ENCODE measurements at regions not wholly inside any gene's neighbourhood (a gene's known extent, or its start where the extent isn't known, plus 50 kb on each side); places are given as distances from the start of the nearest gene placed in this dataset.

DNA sequence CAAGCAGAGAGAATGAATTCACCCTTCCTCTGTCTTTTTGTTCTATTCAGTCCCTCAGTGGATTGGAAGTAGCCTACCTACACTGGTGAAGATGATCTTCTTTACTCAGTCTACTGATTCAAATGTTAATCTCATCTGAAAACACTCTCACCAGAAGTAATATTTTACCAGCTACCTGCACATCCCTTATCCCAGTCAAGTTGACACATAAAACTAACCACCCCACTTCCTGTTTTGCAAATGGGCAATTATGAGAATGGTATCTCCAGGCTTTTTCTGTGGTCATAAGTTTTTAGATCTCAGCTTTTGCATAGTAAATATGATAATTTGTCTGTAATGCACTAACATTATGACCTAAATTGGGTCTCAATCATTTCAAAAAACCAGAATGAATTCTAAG is 228.8 kb upstream of the ECI2 start:
- Histone ChIP-seq H3K4me1 (peaks cover 12% of the 10 kb centered on the region), H3K27ac (no peak overlapping the region), H3K27me3 (no peaks in the 10 kb centered on the region), H3K4me3 (no peak overlapping the region), H3K36me3 (replicated peaks in 1 of 2; ENCODE audit: insufficient read depth in 1 of 2, low read depth in 2 of 2) (no peaks in the 10 kb centered on the region), H3K9me3 (no peaks in the 10 kb centered on the region)
- ATAC-seq (no peak), DNase-seq (no peak)
- TF ChIP-seq, protein P1, sequence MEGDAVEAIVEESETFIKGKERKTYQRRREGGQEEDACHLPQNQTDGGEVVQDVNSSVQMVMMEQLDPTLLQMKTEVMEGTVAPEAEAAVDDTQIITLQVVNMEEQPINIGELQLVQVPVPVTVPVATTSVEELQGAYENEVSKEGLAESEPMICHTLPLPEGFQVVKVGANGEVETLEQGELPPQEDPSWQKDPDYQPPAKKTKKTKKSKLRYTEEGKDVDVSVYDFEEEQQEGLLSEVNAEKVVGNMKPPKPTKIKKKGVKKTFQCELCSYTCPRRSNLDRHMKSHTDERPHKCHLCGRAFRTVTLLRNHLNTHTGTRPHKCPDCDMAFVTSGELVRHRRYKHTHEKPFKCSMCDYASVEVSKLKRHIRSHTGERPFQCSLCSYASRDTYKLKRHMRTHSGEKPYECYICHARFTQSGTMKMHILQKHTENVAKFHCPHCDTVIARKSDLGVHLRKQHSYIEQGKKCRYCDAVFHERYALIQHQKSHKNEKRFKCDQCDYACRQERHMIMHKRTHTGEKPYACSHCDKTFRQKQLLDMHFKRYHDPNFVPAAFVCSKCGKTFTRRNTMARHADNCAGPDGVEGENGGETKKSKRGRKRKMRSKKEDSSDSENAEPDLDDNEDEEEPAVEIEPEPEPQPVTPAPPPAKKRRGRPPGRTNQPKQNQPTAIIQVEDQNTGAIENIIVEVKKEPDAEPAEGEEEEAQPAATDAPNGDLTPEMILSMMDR (IDR thresholded peaks at IDR 0.05), result no peak
- TF ChIP-seq POLR2A (IDR thresholded peaks at IDR 0.05), result no peak
- intact Hi-C loops (cut with DNase I), result no loop called here

GRCh38 chr6:4363656-4364055 is 228.3 kb upstream of the ECI2 start:
- TF ChIP-seq POLR2A (IDR thresholded peaks at IDR 0.05), result no peak
- intact Hi-C loops (cut with DNase I), result no loop called here
- no peak overlapping the region for H3K27ac ChIP-seq
- no peaks in the 10 kb centered on the region for H3K27me3 ChIP-seq
- no peak overlapping the region for H3K4me3 ChIP-seq
- no peaks in the 10 kb centered on the region for H3K9me3 ChIP-seq
- DNase-seq (no peak), ATAC-seq (no peak)
- H3K36me3 ChIP-seq (replicated peaks in 1 of 2; ENCODE audit: insufficient read depth in 1 of 2, low read depth in 2 of 2), result no peaks in the 10 kb centered on the region
- 66 to 68% methylated on average over 6 of the region's 6 CpGs for WGBS, 2 donors
- H3K4me1 ChIP-seq, result peaks cover 17% of the 10 kb centered on the region

DNA sequence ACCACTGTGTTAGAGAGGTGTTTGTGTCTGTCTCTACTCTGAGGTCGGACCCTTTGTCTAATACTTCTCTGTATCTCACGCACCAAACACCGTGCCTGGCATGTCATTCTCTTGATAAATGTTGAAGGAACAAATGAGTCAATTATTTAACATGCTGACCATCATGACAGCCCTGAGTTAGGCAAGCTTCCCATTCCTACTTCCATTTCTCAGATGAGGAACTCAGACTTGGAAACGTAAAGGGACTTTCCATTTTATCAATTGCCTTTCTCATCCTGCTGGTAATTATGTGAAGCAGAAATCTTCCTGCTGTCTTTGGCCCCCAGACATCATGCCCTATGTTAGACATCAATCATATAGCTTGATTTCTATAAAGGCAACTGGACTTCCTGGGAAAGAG is 227.0 kb upstream of the ECI2 start:
- Histone ChIP-seq H3K4me3 (no peak overlapping the region), H3K36me3 (replicated peaks in 1 of 2; ENCODE audit: insufficient read depth in 1 of 2, low read depth in 2 of 2) (no peaks in the 10 kb centered on the region), H3K4me1 (peaks cover 17% of the 10 kb centered on the region), H3K9me3 (no peaks in the 10 kb centered on the region), H3K27ac (no peak overlapping the region), H3K27me3 (no peaks in the 10 kb centered on the region)
- TF ChIP-seq, protein P1 (IDR thresholded peaks at IDR 0.05), result no peak
- TF ChIP-seq POLR2A (IDR thresholded peaks at IDR 0.05), result no peak
- no peak for ATAC-seq
- intact Hi-C loops (cut with DNase I), result no loop called here
- DNase-seq, result no peak
- 64 to 82% methylated on average over 4 of the region's 4 CpGs for WGBS, 2 donors

GRCh38 chr6:4360920-4361319 is 225.5 kb upstream of the ECI2 start:
- intact Hi-C loops (cut with DNase I), result no loop called here
- WGBS, 2 donors, result 90 to 97% methylated on average over 6 of the region's 6 CpGs
- no peak for ATAC-seq
- no peaks in the 10 kb centered on the region for H3K36me3 ChIP-seq (replicated peaks in 1 of 2; ENCODE audit: insufficient read depth in 1 of 2, low read depth in 2 of 2)
- H3K9me3 ChIP-seq, result no peaks in the 10 kb centered on the region
- no peak overlapping the region for H3K27ac ChIP-seq
- H3K4me3 ChIP-seq, result no peak overlapping the region
- peaks cover 17% of the 10 kb centered on the region for H3K4me1 ChIP-seq
- no peak for DNase-seq
- TF ChIP-seq POLR2A (IDR thresholded peaks at IDR 0.05), result no peak
- TF ChIP-seq, protein P1 (IDR thresholded peaks at IDR 0.05), result no peak
- no peaks in the 10 kb centered on the region for H3K27me3 ChIP-seq

DNA sequence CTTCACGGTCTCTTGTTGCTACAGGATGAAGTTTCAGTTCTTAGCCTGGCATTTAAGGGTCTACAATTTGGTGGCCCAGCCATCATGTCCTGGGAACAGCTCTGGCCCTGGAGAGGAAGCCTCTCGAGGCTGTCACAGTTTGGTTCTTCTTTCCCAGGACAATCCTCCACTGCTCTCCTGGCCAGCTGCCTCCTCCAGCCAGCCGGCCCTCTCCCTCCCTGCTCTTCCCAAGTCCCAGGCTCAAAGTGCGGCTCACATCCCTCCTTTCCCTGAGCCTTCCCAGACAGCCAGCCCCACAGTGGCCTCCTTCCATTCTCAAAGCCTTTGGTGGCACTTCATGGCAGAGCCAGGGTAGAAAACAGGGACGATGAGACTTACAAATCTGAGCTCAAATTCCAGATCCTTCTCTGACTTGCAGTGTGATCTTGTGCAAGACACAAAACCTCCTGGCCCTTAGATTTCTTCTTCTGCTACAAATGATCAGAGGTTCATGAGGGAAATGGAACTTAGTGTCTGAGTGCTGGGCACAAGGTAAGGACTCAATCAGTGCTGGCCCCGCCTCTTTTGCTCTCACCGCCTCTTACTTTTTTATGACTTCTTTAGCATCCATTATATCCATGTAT is 223.8 kb upstream of the ECI2 start:
- ATAC-seq (no peak), DNase-seq (no peak)
- Histone ChIP-seq H3K27ac (peak overlapping the region; percentile 6 to 66 (median 50)), H3K36me3 (replicated peaks in 1 of 2; ENCODE audit: insufficient read depth in 1 of 2, low read depth in 2 of 2) (no peaks in the 10 kb centered on the region), H3K27me3 (no peaks in the 10 kb centered on the region), H3K4me3 (no peak overlapping the region), H3K9me3 (no peaks in the 10 kb centered on the region), H3K4me1 (peaks cover 17% of the 10 kb centered on the region)
- intact Hi-C loops (cut with DNase I), result no loop called here
- TF ChIP-seq, protein P1 (IDR thresholded peaks at IDR 0.05), result no peak
- no peak for TF ChIP-seq POLR2A (IDR thresholded peaks at IDR 0.05)
- 75 to 80% methylated on average over 6 to 7 of the region's 7 CpGs for WGBS, 2 donors

Measured in body of pancreas (tissue), 4 donors.